ENCODE measurements at regions not wholly inside any gene's neighbourhood (a gene's known extent, or its start where the extent isn't known, plus 50 kb on each side); places are given as distances from the start of the nearest gene placed in this dataset.
A peak's percentile ranks its signal among the peaks of the same experiment; 100 is the strongest.
"Not testable (repeated sequence)": the region's sequence is repeated elsewhere in the genome, so short reads cannot be mapped to it uniquely, and the experiment has no call there.

DNA sequence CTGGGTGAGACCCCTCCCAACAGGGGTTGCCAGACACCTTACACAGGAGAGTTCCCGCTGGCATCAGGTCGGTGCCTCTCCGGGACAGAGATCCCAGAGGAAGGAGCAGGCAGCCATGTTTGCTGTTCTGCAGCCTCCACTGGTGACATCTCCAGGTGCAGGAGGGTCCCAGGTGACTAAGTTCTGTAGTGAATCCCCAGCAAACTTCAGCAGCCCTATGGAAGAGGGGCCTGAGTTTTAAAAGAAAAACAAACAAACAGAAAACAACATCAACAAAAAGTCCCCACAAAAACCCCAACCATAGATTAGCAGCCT lies 515.1 kb downstream of the FRK start:
- no peaks in the 10 kb centered on the region for H3K27me3 Mint-ChIP-seq (ENCODE audit: low read depth)

GRCh38 chr6:115544765-115545671 lies 515.7 kb downstream of the FRK start:
- TF ChIP-seq, protein P1, sequence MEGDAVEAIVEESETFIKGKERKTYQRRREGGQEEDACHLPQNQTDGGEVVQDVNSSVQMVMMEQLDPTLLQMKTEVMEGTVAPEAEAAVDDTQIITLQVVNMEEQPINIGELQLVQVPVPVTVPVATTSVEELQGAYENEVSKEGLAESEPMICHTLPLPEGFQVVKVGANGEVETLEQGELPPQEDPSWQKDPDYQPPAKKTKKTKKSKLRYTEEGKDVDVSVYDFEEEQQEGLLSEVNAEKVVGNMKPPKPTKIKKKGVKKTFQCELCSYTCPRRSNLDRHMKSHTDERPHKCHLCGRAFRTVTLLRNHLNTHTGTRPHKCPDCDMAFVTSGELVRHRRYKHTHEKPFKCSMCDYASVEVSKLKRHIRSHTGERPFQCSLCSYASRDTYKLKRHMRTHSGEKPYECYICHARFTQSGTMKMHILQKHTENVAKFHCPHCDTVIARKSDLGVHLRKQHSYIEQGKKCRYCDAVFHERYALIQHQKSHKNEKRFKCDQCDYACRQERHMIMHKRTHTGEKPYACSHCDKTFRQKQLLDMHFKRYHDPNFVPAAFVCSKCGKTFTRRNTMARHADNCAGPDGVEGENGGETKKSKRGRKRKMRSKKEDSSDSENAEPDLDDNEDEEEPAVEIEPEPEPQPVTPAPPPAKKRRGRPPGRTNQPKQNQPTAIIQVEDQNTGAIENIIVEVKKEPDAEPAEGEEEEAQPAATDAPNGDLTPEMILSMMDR (IDR thresholded peaks at IDR 0.05; ENCODE audit: unreplicated experiment), result peak; percentile 40
- no peaks in the 10 kb centered on the region for H3K27me3 Mint-ChIP-seq (ENCODE audit: low read depth)
- peaks cover 7% of the 10 kb centered on the region for H3K9me3 Mint-ChIP-seq
- peak; percentile 17 to 45 for DNase-seq (ENCODE audit: low spot score in 2 of 2, unreplicated experiment in 2 of 2)
- no peaks in the 10 kb centered on the region for H3K36me3 Mint-ChIP-seq
- H3K4me3 Mint-ChIP-seq, result no peak overlapping the region
- H3K27ac Mint-ChIP-seq, result no peak overlapping the region
- H3K4me1 Mint-ChIP-seq, result no peaks in the 10 kb centered on the region

More for the DNA sequence above, 515.1 kb downstream of the FRK start:
- H3K27ac Mint-ChIP-seq, result no peak overlapping the region
- peaks cover 7% of the 10 kb centered on the region for H3K9me3 Mint-ChIP-seq
- TF ChIP-seq, protein P1 (IDR thresholded peaks at IDR 0.05; ENCODE audit: unreplicated experiment), result no peak
- no peak overlapping the region for H3K4me3 Mint-ChIP-seq
- no peaks in the 10 kb centered on the region for H3K36me3 Mint-ChIP-seq
- H3K4me1 Mint-ChIP-seq, result no peaks in the 10 kb centered on the region
- no peak for DNase-seq (ENCODE audit: low spot score in 2 of 2, unreplicated experiment in 2 of 2)

GRCh38 chr6:115540077-115540869 lies 520.4 kb downstream of the FRK start:
- H3K36me3 Mint-ChIP-seq, result no peaks in the 10 kb centered on the region
- TF ChIP-seq, protein P1 (IDR thresholded peaks at IDR 0.05; ENCODE audit: unreplicated experiment), result no peak
- no peaks in the 10 kb centered on the region for H3K4me1 Mint-ChIP-seq
- DNase-seq (ENCODE audit: low spot score in 2 of 2, unreplicated experiment in 2 of 2), result no peak
- H3K27me3 Mint-ChIP-seq (ENCODE audit: low read depth), result no peaks in the 10 kb centered on the region
- H3K4me3 Mint-ChIP-seq, result no peak overlapping the region
- no peaks in the 10 kb centered on the region for H3K9me3 Mint-ChIP-seq
- no peak overlapping the region for H3K27ac Mint-ChIP-seq

DNA sequence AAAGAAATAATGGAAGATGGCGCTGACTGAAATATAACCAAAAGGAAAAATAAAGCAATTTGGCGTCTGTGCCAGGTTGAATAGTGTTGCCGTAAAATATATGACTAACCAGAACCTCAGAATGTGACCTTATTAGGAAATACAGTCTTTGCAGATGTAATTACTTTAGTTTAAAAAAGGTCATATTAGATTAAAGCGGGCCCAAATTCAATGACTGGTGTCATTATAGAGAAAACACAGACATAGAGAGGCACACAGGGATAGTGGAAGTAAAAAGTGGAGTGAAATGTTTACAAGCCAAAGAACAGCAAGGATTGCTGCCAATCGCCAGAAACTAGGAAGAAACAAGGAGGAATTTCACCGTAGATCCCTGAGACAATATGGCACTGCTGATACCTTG lies 521.2 kb downstream of the FRK start:
- TF ChIP-seq, protein P1 (IDR thresholded peaks at IDR 0.05; ENCODE audit: unreplicated experiment), result no peak
- Mint-ChIP-seq H3K36me3 (no peaks in the 10 kb centered on the region), H3K9me3 (no peaks in the 10 kb centered on the region), H3K4me1 (no peaks in the 10 kb centered on the region), H3K4me3 (no peak overlapping the region), H3K27me3 (ENCODE audit: low read depth) (no peaks in the 10 kb centered on the region), H3K27ac (no peak overlapping the region)
- no peak for DNase-seq (ENCODE audit: low spot score in 2 of 2, unreplicated experiment in 2 of 2)

DNA sequence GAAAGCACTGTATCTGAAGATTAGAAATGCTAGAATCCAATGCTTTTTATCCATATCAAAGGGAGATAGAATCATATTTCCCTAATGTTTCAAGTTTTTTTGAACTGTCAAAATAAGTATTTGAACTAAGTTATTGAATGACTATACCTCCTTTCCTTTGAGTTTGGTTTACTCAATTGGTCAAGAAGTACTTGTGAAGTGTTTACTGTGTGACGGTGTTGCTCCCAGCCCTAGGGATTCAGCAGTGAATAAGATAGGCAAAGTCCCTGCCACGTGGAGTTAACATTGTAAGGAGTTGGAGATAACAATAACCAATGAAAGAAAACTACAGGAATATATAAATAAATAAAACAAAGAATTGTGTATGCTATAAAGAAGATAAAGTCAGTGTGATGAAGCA lies 535.9 kb downstream of the FRK start:
- TF ChIP-seq, protein P1 (IDR thresholded peaks at IDR 0.05; ENCODE audit: unreplicated experiment), result no peak
- DNase-seq (ENCODE audit: low spot score in 2 of 2, unreplicated experiment in 2 of 2), result no peak

DNA sequence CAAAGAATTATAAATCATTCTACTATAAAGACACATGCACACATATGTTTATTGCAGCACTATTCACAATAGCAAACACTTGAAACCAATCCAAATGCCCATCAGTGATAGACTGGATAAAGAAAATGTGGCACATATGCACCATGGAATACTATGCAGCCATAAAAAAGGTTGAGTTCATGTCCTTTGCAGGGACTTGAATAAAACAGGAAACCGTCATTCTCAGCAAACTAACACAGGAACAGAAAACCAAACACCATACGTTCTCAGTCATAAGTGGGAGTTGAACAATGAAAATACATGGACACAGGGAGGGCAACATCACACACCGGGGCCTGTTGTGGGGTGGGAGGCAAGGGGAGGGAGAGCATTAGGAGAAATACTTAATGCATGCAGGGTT lies 538.9 kb downstream of the FRK start:
- DNase-seq (ENCODE audit: low spot score in 2 of 2, unreplicated experiment in 2 of 2); H3K4me1 Mint-ChIP-seq; H3K27ac Mint-ChIP-seq; H3K4me3 Mint-ChIP-seq; H3K36me3 Mint-ChIP-seq; H3K27me3 Mint-ChIP-seq (ENCODE audit: low read depth): not testable (repeated sequence)
- peaks cover 43% of the 10 kb centered on the region for H3K9me3 Mint-ChIP-seq

More for the DNA sequence above, 535.9 kb downstream of the FRK start:
- Mint-ChIP-seq H3K4me3 (no peak overlapping the region), H3K27me3 (ENCODE audit: low read depth) (no peaks in the 10 kb centered on the region), H3K36me3 (peaks cover 7% of the 10 kb centered on the region), H3K9me3 (peaks cover 17% of the 10 kb centered on the region), H3K4me1 (no peaks in the 10 kb centered on the region), H3K27ac (no peak overlapping the region)

Measured in mesothelial cell of epicardium (in vitro differentiated cells).